Loucy (cell line): ENCODE measurements at regions not wholly inside any gene's neighbourhood (a gene's known extent, or its start where the extent isn't known, plus 50 kb on each side); places are given as distances from the start of the nearest gene placed in this dataset.

ENCODE experiments used
- H2AFZ ChIP-seq: fragments of 200-600 bp; sonication (generic); 2 replicates; pipeline ENCODE4 v1.6.0; 2016; ENCODE audit warnings: antibody characterized with exemption, mild to moderate bottlenecking, low read length, moderate library complexity
- H3F3A ChIP-seq: fragments of 200-600 bp; 2 replicates; pipeline ENCODE4 v1.6.0; 2016; ENCODE audit warnings: antibody characterized with exemption, low read depth, mild to moderate bottlenecking
- H3K27me3 ChIP-seq: fragments of 200-600 bp; sonication (generic); 2 replicates; pipeline ENCODE4 v1.6.1; 2014; ENCODE audit warnings: low read length, mild to moderate bottlenecking; ENCODE audit not compliant: insufficient read depth, poor library complexity, severe bottlenecking
- H3K36me3 ChIP-seq: fragments of 200-600 bp; sonication (generic); 2 replicates; pipeline ENCODE4 v1.6.1; 2016; ENCODE audit warnings: low read length; ENCODE audit not compliant: insufficient read depth
- H3K4me1 ChIP-seq: fragments of 200-600 bp; sonication (generic); 2 replicates; pipeline ENCODE4 v1.5.1; 2014; ENCODE audit warnings: low read length, mild to moderate bottlenecking; ENCODE audit not compliant: insufficient read depth, poor library complexity, severe bottlenecking
- H3K4me2 ChIP-seq: fragments of 200-600 bp; sonication (generic); 2 replicates; pipeline ENCODE4 v1.6.0; 2014; ENCODE audit warnings: antibody characterized with exemption, low read length, low read depth, mild to moderate bottlenecking; ENCODE audit not compliant: poor library complexity, severe bottlenecking
- H3K4me3 ChIP-seq: fragments of 200-600 bp; sonication (generic); 2 replicates; pipeline ENCODE4 v1.5.1; 2014; ENCODE audit warnings: low read length, mild to moderate bottlenecking, mixed read lengths; ENCODE audit not compliant: poor library complexity, severe bottlenecking
- H3K79me2 ChIP-seq: fragments of 200-600 bp; sonication (generic); 2 replicates; pipeline ENCODE4 v1.6.1; 2014; ENCODE audit warnings: low read length; ENCODE audit not compliant: insufficient read depth
- H3K9ac ChIP-seq: fragments of 200-600 bp; sonication (generic); 2 replicates; pipeline ENCODE4 v1.6.0; 2014; ENCODE audit warnings: mild to moderate bottlenecking, low read depth, low read length, moderate library complexity; ENCODE audit not compliant: poor library complexity, severe bottlenecking
- H3K9me2 ChIP-seq: fragments of 200-600 bp; sonication (generic); replicated peaks from 2 replicates; pipeline ENCODE4 v1.6.1; 2016; ENCODE audit warnings: low read depth, low read length, mixed read lengths
- H3K9me3 ChIP-seq: fragments of 200-600 bp; sonication (generic); 2 replicates; pipeline ENCODE4 v1.6.1; 2014; ENCODE audit warnings: mild to moderate bottlenecking, antibody characterized with exemption, low read length, low read depth; ENCODE audit not compliant: insufficient read depth
- H4K20me1 ChIP-seq: fragments of 200-600 bp; sonication (generic); 2 replicates; pipeline ENCODE4 v1.6.0; 2014; ENCODE audit warnings: antibody characterized with exemption, low read length, mild to moderate bottlenecking; ENCODE audit not compliant: insufficient read depth, poor library complexity, severe bottlenecking
- CTCF ChIP-seq: fragments of 200-600 bp; sonication (generic); conservative IDR thresholded peaks from 2 replicates; pipeline ENCODE4 v1.5.1; 2014; ENCODE audit warnings: mild to moderate bottlenecking, antibody characterized with exemption, low read length
- EZH2phosphoT487 ChIP-seq: fragments of 200-600 bp; IDR thresholded peaks from 2 replicates; pipeline ENCODE4 v1.6.1; 2018; ENCODE audit warnings: antibody characterized with exemption, mild to moderate bottlenecking, moderate library complexity, borderline replicate concordance

GRCh38 chr17:68777243-68777855 lies 176.2 kb upstream of the FAM20A start:
- TF ChIP-seq EZH2phosphoT487: no peak
- peak; percentile 87 for TF ChIP-seq CTCF
- H3K4me1 ChIP-seq: no peaks in the 10 kb centered on the region

GRCh38 chr17:68776451-68776850 lies 175.3 kb upstream of the FAM20A start:
- no peak for TF ChIP-seq EZH2phosphoT487
- no peak for TF ChIP-seq CTCF
- no peaks in the 10 kb centered on the region for H3F3A ChIP-seq
- H3K79me2 ChIP-seq: no peaks in the 10 kb centered on the region
- no peaks in the 10 kb centered on the region for H3K9me2 ChIP-seq
- H3K4me3 ChIP-seq: no peak overlapping the region
- no peaks in the 10 kb centered on the region for H3K4me1 ChIP-seq
- H3K27me3 ChIP-seq: no peaks in the 10 kb centered on the region
- no peak overlapping the region for H3K9ac ChIP-seq
- H2AFZ ChIP-seq: no peak overlapping the region
- no peaks in the 10 kb centered on the region for H3K36me3 ChIP-seq
- H3K4me2 ChIP-seq: no peak overlapping the region
- H3K9me3 ChIP-seq: no peaks in the 10 kb centered on the region
- H4K20me1 ChIP-seq: no peaks in the 10 kb centered on the region

More at GRCh38 chr17:68777243-68777855, 176.2 kb upstream of the FAM20A start:
- no peaks in the 10 kb centered on the region for H3K9me2 ChIP-seq
- H3K9me3 ChIP-seq: no peaks in the 10 kb centered on the region
- H3K79me2 ChIP-seq: no peaks in the 10 kb centered on the region
- H3K36me3 ChIP-seq: no peaks in the 10 kb centered on the region
- H4K20me1 ChIP-seq: no peaks in the 10 kb centered on the region
- no peak overlapping the region for H3K4me3 ChIP-seq
- H3F3A ChIP-seq: no peaks in the 10 kb centered on the region
- no peak overlapping the region for H3K4me2 ChIP-seq
- no peak overlapping the region for H3K9ac ChIP-seq
- H3K27me3 ChIP-seq: no peaks in the 10 kb centered on the region
- no peak overlapping the region for H2AFZ ChIP-seq

GRCh38 chr17:68775969-68776368 lies 174.8 kb upstream of the FAM20A start:
- Histone ChIP-seq H3F3A (no peaks in the 10 kb centered on the region), H4K20me1 (no peaks in the 10 kb centered on the region), H3K9me2 (no peaks in the 10 kb centered on the region), H3K79me2 (no peaks in the 10 kb centered on the region), H3K9me3 (no peaks in the 10 kb centered on the region), H3K4me2 (no peak overlapping the region), H3K36me3 (no peaks in the 10 kb centered on the region), H3K27me3 (no peaks in the 10 kb centered on the region), H3K9ac (no peak overlapping the region), H3K4me1 (no peaks in the 10 kb centered on the region), H2AFZ (no peak overlapping the region), H3K4me3 (no peak overlapping the region)
- TF ChIP-seq EZH2phosphoT487 (no peak), CTCF (no peak)
